Neuronal stem cell (in vitro differentiated cells): ENCODE measurements at regions not wholly inside any gene's neighbourhood (a gene's known extent, or its start where the extent isn't known, plus 50 kb on each side); places are given as distances from the start of the nearest gene placed in this dataset.

Source experiments
- DNase-seq: peaks from one replicate; pipeline ENCODE4 v3.0.0-alpha.2; 2013; ENCODE audit warnings: low spot score
- H2AFZ ChIP-seq: one replicate; pipeline ENCODE4 v1.6.1; 2013; ENCODE audit warnings: mild to moderate bottlenecking, low read length, inconsistent platforms
- H2AK5ac ChIP-seq: 2 replicates; pipeline ENCODE4 v1.6.1; 2013; ENCODE audit warnings: low read depth, mild to moderate bottlenecking, inconsistent platforms, low read length, moderate library complexity, mixed read lengths
- H2BK120ac ChIP-seq: 2 replicates; pipeline ENCODE4 v1.6.1; 2013; ENCODE audit warnings: low read depth, mild to moderate bottlenecking, inconsistent platforms, low read length, moderate library complexity, mixed read lengths
- H2BK12ac ChIP-seq: one replicate; pipeline ENCODE4 v1.6.1; 2013; ENCODE audit warnings: low read length, inconsistent platforms
- H2BK15ac ChIP-seq: 2 replicates; pipeline ENCODE4 v1.6.1; 2013; ENCODE audit warnings: mild to moderate bottlenecking, low read length, inconsistent platforms, mixed read lengths
- H2BK5ac ChIP-seq: one replicate; pipeline ENCODE4 v1.6.1; 2013; ENCODE audit warnings: inconsistent platforms, mild to moderate bottlenecking, low read length, moderate library complexity
- H3K14ac ChIP-seq: one replicate; pipeline ENCODE4 v1.6.1; 2013; ENCODE audit warnings: low read length, inconsistent platforms
- H3K18ac ChIP-seq: 2 replicates; pipeline ENCODE4 v1.6.1; 2013; ENCODE audit warnings: low read length, inconsistent platforms
- H3K23ac ChIP-seq: 2 replicates; pipeline ENCODE4 v1.6.1; 2013; ENCODE audit warnings: low read depth, mild to moderate bottlenecking, mixed read lengths, low read length, inconsistent platforms; ENCODE audit not compliant: poor library complexity
- H3K27ac ChIP-seq: replicated peaks from 3 replicates; pipeline ENCODE4 v1.5.1; 2013; ENCODE audit warnings: low read length, inconsistent platforms
- H3K27me3 ChIP-seq, 3 experiments: 2 replicates each; pipeline ENCODE4 v1.6.1; 2013; ENCODE audit warnings: low read length in 3 of 3, mild to moderate bottlenecking in 2 of 3, inconsistent platforms in 1 of 3, low read depth in 1 of 3, mixed read lengths in 1 of 3, moderate library complexity in 1 of 3; ENCODE audit not compliant: control insufficient read depth in 3 of 3, insufficient read depth in 3 of 3
- H3K36me3 ChIP-seq, 2 donors: replicated peaks in 1 of 2; 2 replicates each; pipeline ENCODE4 v1.6.1; 2013; ENCODE audit warnings: low read length in 2 of 2; ENCODE audit not compliant: control insufficient read depth in 2 of 2, insufficient read depth in 2 of 2
- H3K4ac ChIP-seq: 2 replicates; pipeline ENCODE4 v1.6.1; 2013; ENCODE audit warnings: inconsistent platforms, mild to moderate bottlenecking, low read length, moderate library complexity
- H3K4me1 ChIP-seq, 2 donors: 1 replicate in 1 of 2; 2 replicates in 1 of 2; pipeline ENCODE4 v1.6.1; 2013; ENCODE audit warnings: low read length in 2 of 2, low read depth in 1 of 2; ENCODE audit not compliant: control insufficient read depth in 2 of 2, insufficient read depth in 1 of 2
- H3K4me2 ChIP-seq: one replicate; pipeline ENCODE4 v1.6.1; 2013; ENCODE audit warnings: mild to moderate bottlenecking, low read length, inconsistent platforms; ENCODE audit not compliant: insufficient read depth, poor library complexity, severe bottlenecking
- H3K4me3 ChIP-seq, 2 donors: 2 replicates each; pipeline ENCODE4 v1.5.1; 2013; ENCODE audit warnings: low read length in 2 of 2, mild to moderate bottlenecking in 2 of 2, inconsistent platforms in 1 of 2, moderate library complexity in 1 of 2
- H3K79me1 ChIP-seq: one replicate; pipeline ENCODE4 v1.6.1; 2013; ENCODE audit warnings: low read depth, mild to moderate bottlenecking, inconsistent platforms, low read length, moderate library complexity
- H3K9ac ChIP-seq: one replicate; pipeline ENCODE4 v1.6.1; 2013; ENCODE audit warnings: mild to moderate bottlenecking, low read depth, low read length, inconsistent platforms; ENCODE audit not compliant: poor library complexity
- H3K9me3 ChIP-seq, 2 donors: replicated peaks in 1 of 2; 2 replicates each; pipeline versions ENCODE3 to v1.6.1; 2013; ENCODE audit warnings: low read length in 2 of 2, mild to moderate bottlenecking in 2 of 2, inconsistent platforms in 1 of 2, low read depth in 1 of 2, mixed read lengths in 1 of 2, moderate library complexity in 1 of 2; ENCODE audit not compliant: control insufficient read depth in 2 of 2, insufficient read depth in 1 of 2
- H4K8ac ChIP-seq: one replicate; pipeline ENCODE4 v1.6.1; 2013; ENCODE audit warnings: low read depth, mild to moderate bottlenecking, inconsistent platforms, low read length, moderate library complexity
- H4K91ac ChIP-seq: one replicate; pipeline ENCODE4 v1.6.1; 2013; ENCODE audit warnings: low read length, low read depth, mild to moderate bottlenecking, inconsistent platforms; ENCODE audit not compliant: poor library complexity
- WGBS, 2 donors: extraction: QIAGEN DNeasy Blood & Tissue Kit; methylation state at CpG; one replicate each; pipeline ENCODE4 v1.1.7; 2013; ENCODE audit warnings: missing lambda C conversion rate in 2 of 2, mixed read lengths in 1 of 2; ENCODE audit not compliant: insufficient read length in 2 of 2, insufficient replicate concordance in 1 of 2; ENCODE audit errors: extremely low coverage in 2 of 2; 5-methylcytosine and 5-hydroxymethylcytosine counted together

DNA sequence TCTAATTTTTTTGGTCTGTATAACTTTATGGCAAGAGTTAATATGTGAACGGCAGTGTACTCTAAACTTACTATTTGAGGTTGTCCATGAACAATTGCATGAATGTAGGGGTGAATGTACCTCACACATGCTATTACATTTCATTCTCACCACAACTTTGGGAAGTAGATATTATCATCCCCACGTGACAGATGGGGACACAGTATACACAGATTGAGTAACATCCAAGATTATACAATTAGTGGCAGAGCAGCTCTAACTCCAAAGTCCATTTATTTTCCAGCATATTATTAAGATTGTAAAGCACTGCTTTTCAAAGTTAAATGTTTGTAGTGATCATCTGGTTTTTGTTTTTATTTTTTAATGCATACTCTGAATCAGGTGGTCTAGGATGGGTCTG is 622.1 kb upstream of the ZEB2 start:
- Histone ChIP-seq H3K4me2 (no peak overlapping the region), H3K14ac (no peak overlapping the region), H3K4ac (no peak overlapping the region), H2BK15ac (no peak overlapping the region), H4K91ac (no peak overlapping the region), H3K36me3 (no peaks in the 10 kb centered on the region), H3K23ac (no peak overlapping the region), H3K4me3 (no peak overlapping the region), H3K9me3 (no peaks in the 10 kb centered on the region), H4K8ac (no peak overlapping the region), H3K79me1 (no peaks in the 10 kb centered on the region), H3K27ac (no peak overlapping the region), H3K27me3 (no peaks in the 10 kb centered on the region), H2BK120ac (no peak overlapping the region), H2BK5ac (no peak overlapping the region), H2AK5ac (no peak overlapping the region), H2AFZ (no peak overlapping the region), H3K9ac (no peak overlapping the region), H3K4me1 (no peaks in the 10 kb centered on the region), H2BK12ac (no peak overlapping the region), H3K18ac (no peak overlapping the region)
- WGBS, 2 donors = no CpG with 5 or more reads among the region's 2 CpGs
- no peak for DNase-seq

DNA sequence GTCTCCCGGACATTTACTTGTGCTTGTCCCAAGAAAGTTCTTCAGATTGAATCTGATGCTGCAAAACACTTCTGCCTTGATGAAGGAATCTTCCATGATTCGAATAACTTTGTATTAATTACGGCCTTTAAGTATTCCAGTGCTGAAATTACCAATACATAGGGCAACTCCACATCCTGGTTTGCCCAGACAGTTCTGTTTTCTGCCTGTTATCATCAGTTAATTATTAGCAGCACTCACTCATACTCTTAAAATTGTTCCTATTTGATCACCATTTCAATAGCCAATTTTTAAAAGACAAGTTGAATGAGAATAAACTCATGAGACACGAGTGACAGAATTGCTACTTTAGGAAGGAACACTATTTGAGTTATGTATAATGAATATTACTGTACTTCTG is 620.7 kb upstream of the ZEB2 start:
- no peak for DNase-seq
- Histone ChIP-seq H3K36me3 (no peaks in the 10 kb centered on the region), H4K8ac (no peak overlapping the region), H2BK12ac (no peak overlapping the region), H2AK5ac (no peak overlapping the region), H3K4me3 (no peak overlapping the region), H3K18ac (no peak overlapping the region), H3K27me3 (no peaks in the 10 kb centered on the region), H3K9me3 (no peaks in the 10 kb centered on the region), H3K4me1 (no peaks in the 10 kb centered on the region), H4K91ac (no peak overlapping the region), H2BK15ac (no peak overlapping the region), H3K23ac (no peak overlapping the region), H2AFZ (no peak overlapping the region), H3K14ac (no peak overlapping the region), H2BK5ac (no peak overlapping the region), H3K9ac (no peak overlapping the region), H3K4ac (no peak overlapping the region), H3K79me1 (no peaks in the 10 kb centered on the region), H3K4me2 (no peak overlapping the region), H2BK120ac (no peak overlapping the region), H3K27ac (no peak overlapping the region)
- no CpG with 5 or more reads among the region's 4 CpGs for WGBS, 2 donors

DNA sequence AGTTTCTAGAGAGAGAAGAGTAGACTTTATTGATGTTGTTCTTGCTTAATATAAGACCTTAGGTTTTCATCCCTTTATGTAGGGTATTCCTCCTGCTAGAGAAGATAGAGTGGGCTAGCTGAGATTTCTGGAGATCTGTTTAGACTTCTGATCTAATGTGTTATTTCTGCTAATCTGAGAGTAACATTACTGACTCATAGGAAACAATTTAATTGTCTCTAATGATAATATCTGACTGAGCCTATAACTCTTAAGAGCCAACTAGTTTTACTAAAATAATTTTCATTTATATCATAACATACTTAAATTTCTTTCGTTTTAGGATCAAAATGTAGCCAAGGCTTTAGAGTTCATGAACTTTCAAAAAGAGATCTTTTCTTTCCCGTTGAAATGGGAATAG is 618.7 kb upstream of the ZEB2 start:
- Histone ChIP-seq H3K9ac (no peak overlapping the region), H4K91ac (no peak overlapping the region), H3K79me1 (no peaks in the 10 kb centered on the region), H3K23ac (no peak overlapping the region), H3K4me1 (peaks cover 3 to 5% of the 10 kb centered on the region in 2 donors), H3K4ac (no peak overlapping the region), H3K27ac (no peak overlapping the region), H3K9me3 (no peaks in the 10 kb centered on the region), H3K27me3 (no peaks in the 10 kb centered on the region), H2BK12ac (no peak overlapping the region), H2AK5ac (no peak overlapping the region), H2BK5ac (no peak overlapping the region), H2BK120ac (no peak overlapping the region), H2AFZ (no peak overlapping the region), H3K36me3 (no peaks in the 10 kb centered on the region), H3K4me3 (no peak overlapping the region), H2BK15ac (no peak overlapping the region), H4K8ac (no peak overlapping the region), H3K4me2 (no peak overlapping the region), H3K18ac (no peak overlapping the region), H3K14ac (no peak overlapping the region)
- DNase-seq = no peak
- no CpG with 5 or more reads among the region's 2 CpGs for WGBS, 2 donors

DNA sequence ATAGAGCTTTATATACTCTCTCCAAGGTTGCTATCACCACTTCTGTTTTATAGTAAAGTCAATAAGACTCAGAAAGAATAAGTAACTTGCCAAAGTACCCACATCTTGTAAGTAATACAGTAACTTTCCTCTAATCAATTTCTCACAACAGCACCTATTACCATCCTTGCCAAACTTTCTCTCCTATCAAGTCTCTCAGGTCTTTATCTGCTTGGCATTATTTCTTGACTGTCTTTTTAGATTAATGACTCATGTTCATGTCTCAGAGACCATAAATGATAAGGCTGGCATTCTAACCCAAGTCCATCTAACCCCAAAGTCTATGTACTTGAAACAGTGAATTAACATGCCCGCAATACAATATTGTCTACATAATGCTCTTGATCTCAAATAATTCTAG is 618.0 kb upstream of the ZEB2 start:
- H3K18ac ChIP-seq = no peak overlapping the region
- no peak overlapping the region for H3K4me3 ChIP-seq
- no peak overlapping the region for H4K8ac ChIP-seq
- H2AFZ ChIP-seq = no peak overlapping the region
- H2BK5ac ChIP-seq = no peak overlapping the region
- H3K27me3 ChIP-seq = no peaks in the 10 kb centered on the region
- no peaks in the 10 kb centered on the region for H3K9me3 ChIP-seq
- no peak for DNase-seq
- no peak overlapping the region for H2BK120ac ChIP-seq
- no peak overlapping the region for H4K91ac ChIP-seq
- no peak overlapping the region for H3K14ac ChIP-seq
- WGBS, 2 donors = no CpG with 5 or more reads among the region's 1 CpG
- H3K9ac ChIP-seq = no peak overlapping the region
- H2BK12ac ChIP-seq = no peak overlapping the region
- H2BK15ac ChIP-seq = no peak overlapping the region
- no peaks in the 10 kb centered on the region for H3K36me3 ChIP-seq
- no peak overlapping the region for H3K27ac ChIP-seq
- H2AK5ac ChIP-seq = no peak overlapping the region
- peaks cover 3 to 5% of the 10 kb centered on the region in 2 donors for H3K4me1 ChIP-seq
- H3K4ac ChIP-seq = no peak overlapping the region
- no peak overlapping the region for H3K23ac ChIP-seq
- no peak overlapping the region for H3K4me2 ChIP-seq
- no peaks in the 10 kb centered on the region for H3K79me1 ChIP-seq
